Karpas-422 (cell line): ENCODE measurements at regions not wholly inside any gene's neighbourhood (a gene's known extent, or its start where the extent isn't known, plus 50 kb on each side); places are given as distances from the start of the nearest gene placed in this dataset.
"Not testable (repeated sequence)": the region's sequence is repeated elsewhere in the genome, so short reads cannot be mapped to it uniquely, and the experiment has no call there.

Experiments used
- DNase-seq: peaks from one replicate; pipeline ENCODE4 v3.0.0-alpha.2; 2015
- H2AFZ ChIP-seq: fragments of 200-600 bp; sonication (generic); 2 replicates; pipeline ENCODE4 v1.6.1; 2014; ENCODE audit warnings: antibody characterized with exemption, low read length, mixed read lengths
- H3K27ac ChIP-seq: fragments of 200-600 bp; sonication (generic); 2 replicates; pipeline ENCODE4 v1.5.1; 2014; ENCODE audit warnings: mild to moderate bottlenecking, low read length, moderate library complexity
- H3K27me3 ChIP-seq: fragments of 200-600 bp; sonication (generic); 2 replicates; pipeline ENCODE4 v1.6.1; 2014; ENCODE audit warnings: low read length, mixed read lengths
- H3K36me3 ChIP-seq: fragments of 200-600 bp; sonication (generic); 2 replicates; pipeline ENCODE4 v1.6.1; 2014; ENCODE audit warnings: low read length, mixed read lengths; ENCODE audit not compliant: insufficient read depth
- H3K4me1 ChIP-seq: fragments of 200-600 bp; sonication (generic); 2 replicates; pipeline ENCODE4 v1.6.1; 2014; ENCODE audit warnings: mild to moderate bottlenecking, low read length, mixed read lengths
- H3K4me2 ChIP-seq: fragments of 200-600 bp; sonication (generic); 2 replicates; pipeline ENCODE4 v1.6.1; 2014; ENCODE audit warnings: low read length, low read depth, mild to moderate bottlenecking; ENCODE audit not compliant: poor library complexity, severe bottlenecking
- H3K4me3 ChIP-seq: fragments of 200-600 bp; sonication (generic); 2 replicates; pipeline ENCODE4 v1.5.1; 2014; ENCODE audit warnings: mild to moderate bottlenecking, antibody characterized with exemption, low read length, mixed read lengths
- H3K79me2 ChIP-seq: fragments of 200-600 bp; sonication (generic); 2 replicates; pipeline ENCODE4 v1.6.1; 2014; ENCODE audit warnings: mild to moderate bottlenecking, low read length, mixed read lengths
- H3K9ac ChIP-seq: fragments of 200-600 bp; sonication (generic); 2 replicates; pipeline ENCODE4 v1.6.0; 2014; ENCODE audit warnings: low read length
- H3K9me2 ChIP-seq: fragments of 200-600 bp; sonication (generic), shearing (Covaris generic); replicated peaks from 2 replicates; pipeline ENCODE4 v1.6.0; 2014; ENCODE audit warnings: mild to moderate bottlenecking, low read length, moderate library complexity; ENCODE audit not compliant: insufficient read depth
- H3K9me3 ChIP-seq: fragments of 300-700, 200-600 bp; sonication (generic); 2 replicates; pipeline ENCODE4 v1.6.1; 2014; ENCODE audit warnings: low read length, mixed read lengths
- H4K20me1 ChIP-seq: fragments of 200-600 bp; sonication (generic); 2 replicates; pipeline ENCODE4 v1.6.1; 2014; ENCODE audit warnings: mild to moderate bottlenecking, antibody characterized with exemption, low read length, low read depth; ENCODE audit not compliant: insufficient read depth

DNA sequence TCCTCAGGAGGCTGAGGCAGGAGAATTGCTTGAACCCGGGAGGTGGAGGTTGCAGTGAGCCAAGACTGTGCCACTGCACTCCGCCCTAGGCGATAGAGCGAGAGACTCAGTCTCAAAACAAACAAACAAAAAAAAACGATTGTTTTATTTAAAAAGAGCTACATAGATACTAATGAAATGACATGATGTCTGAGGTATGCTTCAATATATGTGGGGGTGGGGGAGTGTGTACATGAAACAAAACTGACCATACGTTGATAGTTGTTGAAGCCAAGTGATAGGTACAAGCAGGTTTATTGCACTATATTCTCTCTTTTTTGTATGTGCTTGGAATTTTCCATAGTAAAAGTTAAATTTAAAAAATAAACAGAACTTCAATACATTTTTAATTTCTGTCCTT is 240.1 kb downstream of the TFAP2A start:
- Histone ChIP-seq H3K9me2 (no peaks in the 10 kb centered on the region), H3K9me3 (no peaks in the 10 kb centered on the region), H3K4me1 (no peaks in the 10 kb centered on the region), H3K27ac (no peak overlapping the region), H2AFZ (no peak overlapping the region), H4K20me1 (no peaks in the 10 kb centered on the region), H3K36me3 (no peaks in the 10 kb centered on the region), H3K4me2 (no peak overlapping the region), H3K4me3 (no peak overlapping the region), H3K27me3 (no peaks in the 10 kb centered on the region), H3K9ac (no peak overlapping the region), H3K79me2 (no peaks in the 10 kb centered on the region)
- no peak for DNase-seq

GRCh38 chr6:10174056-10174455 is 240.8 kb downstream of the TFAP2A start:
- H3K9me2 ChIP-seq, result no peaks in the 10 kb centered on the region
- no peak overlapping the region for H3K27ac ChIP-seq
- H3K36me3 ChIP-seq, result no peaks in the 10 kb centered on the region
- no peaks in the 10 kb centered on the region for H3K79me2 ChIP-seq
- H3K9me3 ChIP-seq, result no peaks in the 10 kb centered on the region
- no peak overlapping the region for H3K4me2 ChIP-seq
- no peaks in the 10 kb centered on the region for H3K4me1 ChIP-seq
- DNase-seq, result no peak
- no peaks in the 10 kb centered on the region for H4K20me1 ChIP-seq
- H3K27me3 ChIP-seq, result no peaks in the 10 kb centered on the region
- no peak overlapping the region for H3K4me3 ChIP-seq
- no peak overlapping the region for H2AFZ ChIP-seq
- H3K9ac ChIP-seq, result no peak overlapping the region

GRCh38 chr6:10171706-10172105 is 243.2 kb downstream of the TFAP2A start:
- DNase-seq, H3K9me2 ChIP-seq, H3K9ac ChIP-seq: not testable (repeated sequence)

GRCh38 chr6:10170816-10171215 is 244.1 kb downstream of the TFAP2A start:
- no peak for DNase-seq
- Histone ChIP-seq H3K27ac (no peak overlapping the region), H3K79me2 (no peaks in the 10 kb centered on the region)

More at GRCh38 chr6:10171706-10172105, 243.2 kb downstream of the TFAP2A start:
- not testable (repeated sequence) for H4K20me1 ChIP-seq, H3K36me3 ChIP-seq, H3K4me1 ChIP-seq, H3K27ac ChIP-seq, H3K79me2 ChIP-seq, H3K4me2 ChIP-seq, H3K27me3 ChIP-seq, H3K9me3 ChIP-seq, H3K4me3 ChIP-seq, H2AFZ ChIP-seq

GRCh38 chr6:10166031-10166430 is 248.8 kb downstream of the TFAP2A start:
- Histone ChIP-seq H3K9me3 (no peaks in the 10 kb centered on the region), H3K4me1 (no peaks in the 10 kb centered on the region), H3K36me3 (no peaks in the 10 kb centered on the region), H3K27me3 (no peaks in the 10 kb centered on the region), H3K27ac (no peak overlapping the region), H3K4me3 (no peak overlapping the region), H3K9me2 (no peaks in the 10 kb centered on the region), H3K9ac (no peak overlapping the region), H3K79me2 (no peaks in the 10 kb centered on the region), H3K4me2 (no peak overlapping the region), H2AFZ (no peak overlapping the region), H4K20me1 (no peaks in the 10 kb centered on the region)
- peak; percentile 46 for DNase-seq

More at GRCh38 chr6:10170816-10171215, 244.1 kb downstream of the TFAP2A start:
- Histone ChIP-seq H3K4me2 (no peak overlapping the region), H3K9me3 (no peaks in the 10 kb centered on the region), H3K9me2 (no peaks in the 10 kb centered on the region), H2AFZ (no peak overlapping the region), H3K27me3 (no peaks in the 10 kb centered on the region), H4K20me1 (no peaks in the 10 kb centered on the region), H3K4me3 (no peak overlapping the region), H3K4me1 (no peaks in the 10 kb centered on the region), H3K9ac (no peak overlapping the region), H3K36me3 (no peaks in the 10 kb centered on the region)

- Histone ChIP-seq H3K27me3 (no peaks in the 10 kb centered on the region), H3K9me2 (no peaks in the 10 kb centered on the region), H3K9me3 (no peaks in the 10 kb centered on the region), H3K79me2 (no peaks in the 10 kb centered on the region), H4K20me1 (no peaks in the 10 kb centered on the region), H2AFZ (no peak overlapping the region), H3K36me3 (no peaks in the 10 kb centered on the region), H3K27ac (no peak overlapping the region), H3K4me3 (no peak overlapping the region), H3K4me2 (no peak overlapping the region), H3K9ac (no peak overlapping the region), H3K4me1 (no peaks in the 10 kb centered on the region)
- DNase-seq, result no peak
These were observed 251.5 kb downstream of the TFAP2A start for GRCh38 chr6:10163203-10163962.

DNA sequence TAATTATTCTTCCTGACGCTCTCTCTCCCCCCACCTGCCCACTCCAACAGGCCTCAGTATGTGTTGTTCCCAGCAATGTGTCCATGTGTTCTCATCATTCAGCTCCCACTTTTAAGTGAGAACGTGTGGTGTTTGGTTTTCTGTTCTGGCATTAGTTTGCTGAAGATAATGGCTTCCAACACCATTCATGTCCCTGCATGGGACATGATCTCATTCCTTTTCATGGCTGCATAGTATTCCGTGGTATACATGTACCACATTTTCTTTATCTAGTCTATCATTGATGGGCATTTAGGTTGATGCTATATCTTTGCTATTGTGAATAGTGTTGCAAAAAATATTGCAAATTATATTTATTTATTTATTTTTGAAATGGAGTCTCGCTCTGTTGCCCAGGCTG is 258.0 kb downstream of the TFAP2A start:
- no peaks in the 10 kb centered on the region for H3K27me3 ChIP-seq
- no peak overlapping the region for H3K4me3 ChIP-seq
- H3K27ac ChIP-seq, result no peak overlapping the region
- no peak overlapping the region for H3K9ac ChIP-seq
- no peaks in the 10 kb centered on the region for H3K4me1 ChIP-seq
- H4K20me1 ChIP-seq, result no peaks in the 10 kb centered on the region
- H3K9me2 ChIP-seq, result no peaks in the 10 kb centered on the region
- no peak for DNase-seq
- no peaks in the 10 kb centered on the region for H3K79me2 ChIP-seq
- no peak overlapping the region for H2AFZ ChIP-seq
- no peaks in the 10 kb centered on the region for H3K9me3 ChIP-seq
- H3K4me2 ChIP-seq, result no peak overlapping the region
- H3K36me3 ChIP-seq, result no peaks in the 10 kb centered on the region

DNA sequence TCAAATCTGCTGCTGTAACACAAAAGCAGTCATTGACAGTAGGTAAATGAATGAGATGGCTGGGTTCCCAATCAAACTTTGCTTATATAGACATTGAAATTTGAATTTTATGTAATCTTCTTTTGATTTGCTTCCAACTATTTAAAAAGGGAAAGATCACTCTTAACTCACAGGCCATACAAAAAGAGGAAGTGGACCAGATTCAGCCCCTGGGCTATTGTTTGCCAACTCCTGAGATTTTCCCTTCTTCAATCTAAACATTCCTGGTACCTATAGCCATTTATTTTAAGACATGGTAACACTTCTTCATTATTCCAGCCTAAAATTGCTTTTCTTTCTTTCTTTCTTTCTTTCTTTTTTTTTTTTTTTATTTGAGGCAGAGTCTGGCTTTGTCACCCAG is 260.6 kb downstream of the TFAP2A start:
- DNase-seq, result no peak
- H3K79me2 ChIP-seq, result no peaks in the 10 kb centered on the region

More for the DNA sequence above, 260.6 kb downstream of the TFAP2A start:
- Histone ChIP-seq H3K9me2 (no peaks in the 10 kb centered on the region), H3K9ac (no peak overlapping the region), H3K4me1 (no peaks in the 10 kb centered on the region), H3K4me2 (no peak overlapping the region), H3K4me3 (no peak overlapping the region), H3K27me3 (no peaks in the 10 kb centered on the region), H3K36me3 (no peaks in the 10 kb centered on the region), H4K20me1 (no peaks in the 10 kb centered on the region), H3K27ac (no peak overlapping the region), H3K9me3 (no peaks in the 10 kb centered on the region), H2AFZ (no peak overlapping the region)
